GM23248 (cell line): ENCODE measurements at regions not wholly inside any gene's neighbourhood (a gene's known extent, or its start where the extent isn't known, plus 50 kb on each side); places are given as distances from the start of the nearest gene placed in this dataset.

Source experiments
- EZH2 ChIP-seq: fragments of 200-600 bp; sonication (generic); IDR thresholded peaks from 2 replicates; pipeline ENCODE4 v1.6.1; 2018; ENCODE audit warnings: antibody characterized with exemption, mild to moderate bottlenecking; ENCODE audit not compliant: insufficient read depth, poor library complexity, severe bottlenecking
- EZH2phosphoT487 ChIP-seq: fragments of 200-600 bp; sonication (generic); IDR thresholded peaks from 2 replicates; pipeline ENCODE4 v1.6.1; 2018; ENCODE audit warnings: antibody characterized with exemption, moderate library complexity, mild to moderate bottlenecking, low read depth; ENCODE audit not compliant: insufficient read depth

DNA sequence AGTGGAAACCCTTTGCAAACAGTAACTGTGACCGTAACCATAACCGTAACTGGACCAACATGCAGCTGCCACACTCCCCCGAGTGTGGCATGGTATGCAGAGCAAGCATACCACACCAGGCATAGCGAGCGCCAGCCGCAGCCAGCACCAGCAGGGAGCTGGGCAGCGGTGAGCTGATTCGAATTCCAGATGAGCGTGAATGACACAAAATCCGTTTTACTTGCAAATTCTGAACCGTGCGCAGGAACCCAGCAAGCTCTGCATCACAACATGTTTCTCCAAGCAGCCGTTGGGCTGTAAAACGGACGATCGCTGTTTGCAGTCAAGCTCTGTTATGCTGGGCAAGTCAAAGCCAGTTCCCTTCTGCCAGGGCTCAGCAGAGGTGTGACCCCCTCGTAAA is 111.1 kb downstream of the OAT start:
- TF ChIP-seq EZH2 (no peak), EZH2phosphoT487 (no peak)
